ENCODE measurements at regions not wholly inside any gene's neighbourhood (a gene's known extent, or its start where the extent isn't known, plus 50 kb on each side); places are given as distances from the start of the nearest gene placed in this dataset.

DNA sequence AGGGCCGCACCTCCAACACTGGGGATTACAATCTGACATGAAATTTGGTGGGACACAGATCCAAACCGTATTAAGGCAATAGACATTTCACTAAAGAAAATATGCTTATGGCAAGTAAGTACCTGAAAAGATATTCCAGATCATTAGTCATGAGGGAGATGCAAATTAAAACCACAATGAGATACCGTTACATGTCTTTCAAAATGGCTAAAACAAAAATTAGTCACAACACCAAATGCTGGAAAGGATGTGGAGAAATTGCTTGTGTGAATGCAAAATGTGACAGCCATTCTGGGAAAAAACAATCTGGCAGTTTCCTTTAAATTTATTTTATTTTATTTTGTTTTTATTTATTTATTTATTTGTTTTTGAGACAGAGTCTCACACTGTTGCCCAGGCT is 82.3 kb upstream of the PTGDR start:
- POLR2A ChIA-PET = no interaction called here
- H4K20me1 ChIP-seq (replicated peaks; ENCODE audit: control insufficient read depth, insufficient read depth, low read length) = no peaks in the 10 kb centered on the region
- H3K27ac ChIP-seq (ENCODE audit: extremely low read depth, low read depth, low read length) = no peak overlapping the region
- no peaks in the 10 kb centered on the region for H3K79me2 ChIP-seq (ENCODE audit: control insufficient read depth, insufficient read depth, low read length)
- TF ChIP-seq AFF4 (CRISPR knock-in tag; IDR thresholded peaks at IDR 0.05) (no peak), RBM25 (IDR thresholded peaks at IDR 0.05; ENCODE audit: low read depth, low read length, severe bottlenecking) (peak; percentile 82)
- no peaks in the 10 kb centered on the region for H3K36me3 ChIP-seq (ENCODE audit: control insufficient read depth, insufficient read depth, low read length)
- no peaks in the 10 kb centered on the region for H3K27me3 ChIP-seq (ENCODE audit: control insufficient read depth in 2 of 2, insufficient read depth in 2 of 2, low read length in 2 of 2)
- DNase-seq (ENCODE audit: extremely low read depth in 1 of 4, low spot score in 3 of 4) (no peak), FAIRE-seq (no peak), ATAC-seq (no peak)
- 0% methylated on average over 3 of the region's 3 CpGs for WGBS (ENCODE audit: insufficient coverage, low coverage, missing lambda C conversion rate)
- no peaks in the 10 kb centered on the region for H3K9me1 ChIP-seq (ENCODE audit: control insufficient read depth, insufficient read depth, low read length)
- no peak overlapping the region for H2AFZ ChIP-seq (ENCODE audit: low read depth, low read length)
- in situ Hi-C loops (cut with MboI) (no loop called here), intact Hi-C loops (cut with micrococcal nuclease) (no loop called here)
- no TSS peak for BruUV-seq (replicated peaks)
- H3K4me3 ChIP-seq = no peak overlapping the region
- CTCF ChIA-PET (ENCODE audit: low intra/inter-chr PET ratio) = no interaction called here
- no peak overlapping the region for H3K4me2 ChIP-seq (ENCODE audit: insufficient read depth, low read length)
- no peak overlapping the region for H3K9ac ChIP-seq (ENCODE audit: insufficient read depth in 1 of 2, low read depth in 2 of 2, low read length in 2 of 2)
- H3K4me1 ChIP-seq (replicated peaks in 1 of 2; ENCODE audit: control insufficient read depth in 2 of 2, insufficient read depth in 2 of 2, low read length in 2 of 2) = no peaks in the 10 kb centered on the region
- no peaks in the 10 kb centered on the region for H3K9me3 ChIP-seq (replicated peaks; ENCODE audit: control insufficient read depth, insufficient read depth, low read depth, low read length)

DNA sequence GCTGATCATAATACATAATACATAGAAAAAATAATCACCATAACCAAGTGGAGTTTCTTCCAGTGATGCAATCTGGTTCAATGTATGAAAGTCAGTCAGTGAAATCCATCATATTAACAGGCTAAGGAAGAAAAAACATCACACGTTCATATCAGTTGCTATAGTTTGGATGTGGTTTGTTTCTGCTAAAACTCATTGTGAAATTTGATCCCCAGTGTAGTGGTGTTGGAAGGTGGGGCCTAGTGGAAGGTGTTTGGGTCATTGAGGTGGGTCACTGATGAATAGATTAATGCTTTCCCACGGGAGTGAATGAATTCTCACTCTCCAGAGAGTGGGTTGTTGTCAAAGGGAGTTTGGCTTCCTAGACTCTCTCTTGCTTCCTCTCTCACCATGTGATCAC is 84.6 kb upstream of the PTGDR start:
- CTCF ChIA-PET (ENCODE audit: low intra/inter-chr PET ratio) = no interaction called here
- intact Hi-C loops (cut with micrococcal nuclease) (no loop called here), in situ Hi-C loops (cut with MboI) (no loop called here)
- FAIRE-seq = no peak
- H3K9ac ChIP-seq (ENCODE audit: insufficient read depth in 1 of 2, low read depth in 2 of 2, low read length in 2 of 2) = no peak overlapping the region
- ATAC-seq = no peak
- no peaks in the 10 kb centered on the region for H3K27me3 ChIP-seq (ENCODE audit: control insufficient read depth in 2 of 2, insufficient read depth in 2 of 2, low read length in 2 of 2)
- no peaks in the 10 kb centered on the region for H4K20me1 ChIP-seq (replicated peaks; ENCODE audit: control insufficient read depth, insufficient read depth, low read length)
- no peaks in the 10 kb centered on the region for H3K9me1 ChIP-seq (ENCODE audit: control insufficient read depth, insufficient read depth, low read length)
- no peak for TF ChIP-seq SREBF1 (IDR thresholded peaks at IDR 0.05; ENCODE audit: borderline replicate concordance, low read depth, low read length)
- no peak for TF ChIP-seq FOXA1 (IDR thresholded peaks at IDR 0.05; ENCODE audit: borderline replicate concordance)
- TF ChIP-seq ZNF695 (CRISPR knock-in tag; IDR thresholded peaks at IDR 0.05) = no peak
- TF ChIP-seq, protein P1, sequence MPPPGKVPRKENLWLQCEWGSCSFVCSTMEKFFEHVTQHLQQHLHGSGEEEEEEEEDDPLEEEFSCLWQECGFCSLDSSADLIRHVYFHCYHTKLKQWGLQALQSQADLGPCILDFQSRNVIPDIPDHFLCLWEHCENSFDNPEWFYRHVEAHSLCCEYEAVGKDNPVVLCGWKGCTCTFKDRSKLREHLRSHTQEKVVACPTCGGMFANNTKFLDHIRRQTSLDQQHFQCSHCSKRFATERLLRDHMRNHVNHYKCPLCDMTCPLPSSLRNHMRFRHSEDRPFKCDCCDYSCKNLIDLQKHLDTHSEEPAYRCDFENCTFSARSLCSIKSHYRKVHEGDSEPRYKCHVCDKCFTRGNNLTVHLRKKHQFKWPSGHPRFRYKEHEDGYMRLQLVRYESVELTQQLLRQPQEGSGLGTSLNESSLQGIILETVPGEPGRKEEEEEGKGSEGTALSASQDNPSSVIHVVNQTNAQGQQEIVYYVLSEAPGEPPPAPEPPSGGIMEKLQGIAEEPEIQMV (tag; conservative IDR thresholded peaks at IDR 0.05; ENCODE audit: low read depth) = no peak
- TF ChIP-seq PRMT5 (CRISPR knock-in tag; IDR thresholded peaks at IDR 0.05) = no peak
- TF ChIP-seq SREBF2 (CRISPR knock-in tag; IDR thresholded peaks at IDR 0.05) = no peak
- no peak overlapping the region for H3K4me2 ChIP-seq (ENCODE audit: insufficient read depth, low read length)
- H2AFZ ChIP-seq (ENCODE audit: low read depth, low read length) = no peak overlapping the region
- no peaks in the 10 kb centered on the region for H3K9me3 ChIP-seq (replicated peaks; ENCODE audit: control insufficient read depth, insufficient read depth, low read depth, low read length)
- no peak for DNase-seq (ENCODE audit: extremely low read depth in 1 of 4, low spot score in 3 of 4)
- WGBS (ENCODE audit: insufficient coverage, low coverage, missing lambda C conversion rate) = 0% methylated on average over 2 of the region's 2 CpGs
- no peaks in the 10 kb centered on the region for H3K79me2 ChIP-seq (ENCODE audit: control insufficient read depth, insufficient read depth, low read length)
- no peak overlapping the region for H3K4me3 ChIP-seq
- H3K4me1 ChIP-seq (replicated peaks in 1 of 2; ENCODE audit: control insufficient read depth in 2 of 2, insufficient read depth in 2 of 2, low read length in 2 of 2) = no peaks in the 10 kb centered on the region
- POLR2A ChIA-PET = no interaction called here
- no TSS peak for BruUV-seq (replicated peaks)
- H3K27ac ChIP-seq (ENCODE audit: extremely low read depth, low read depth, low read length) = no peak overlapping the region
- no peaks in the 10 kb centered on the region for H3K36me3 ChIP-seq (ENCODE audit: control insufficient read depth, insufficient read depth, low read length)
